SIG-M5 treated with dmso at 0.1 percent for 504 hours (cell line): ENCODE measurements at regions not wholly inside any gene's neighbourhood (a gene's known extent, or its start where the extent isn't known, plus 50 kb on each side); places are given as distances from the start of the nearest gene placed in this dataset.
A peak's percentile ranks its signal among the peaks of the same experiment; 100 is the strongest.
"Not testable (repeated sequence)": the region's sequence is repeated elsewhere in the genome, so short reads cannot be mapped to it uniquely, and the experiment has no call there.

Experiments
- DNase-seq: peaks from one replicate; lab custom pipeline; 2025; ENCODE audit not compliant: unreplicated experiment; lab: John Stamatoyannopoulos, UW

DNA sequence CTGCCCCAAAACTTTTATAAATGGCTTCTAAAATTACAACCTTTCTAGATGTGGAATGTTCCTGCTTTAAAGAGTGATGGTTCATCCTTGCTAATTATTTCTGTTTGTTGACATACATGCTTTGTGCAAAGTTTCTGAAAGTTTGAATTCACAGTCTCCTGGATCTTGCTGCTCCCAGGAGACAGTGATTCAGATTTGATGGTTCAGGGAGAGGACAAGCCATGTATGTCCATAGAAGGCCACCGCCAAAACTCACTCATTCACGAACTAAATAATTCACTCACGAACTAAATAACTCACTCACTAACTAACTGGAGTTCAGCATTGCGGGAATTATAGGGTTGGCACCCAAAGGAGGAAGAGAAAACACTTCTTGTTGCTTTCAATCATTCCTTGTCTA, 416.5 kb upstream of the ZEB2 start:
- DNase-seq: no peak

DNA sequence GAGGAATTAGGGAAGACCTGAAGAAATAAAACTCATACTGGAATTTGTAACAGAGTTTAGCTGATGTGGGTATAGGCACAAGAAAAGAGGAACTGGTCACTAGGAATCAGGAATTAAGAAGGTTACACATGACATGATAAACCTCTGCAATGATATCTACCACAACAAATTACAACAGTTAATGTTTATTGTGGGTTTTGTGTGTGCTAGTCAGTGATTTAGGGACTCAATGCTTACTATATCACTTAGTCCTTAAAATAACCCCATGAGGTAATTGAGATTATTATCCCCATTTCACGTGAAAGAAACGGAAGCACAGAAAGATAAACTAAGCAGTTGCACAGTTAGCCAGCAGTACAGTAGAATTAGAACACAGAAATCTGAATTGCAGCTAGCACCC, 415.8 kb upstream of the ZEB2 start:
- peak; percentile 63 for DNase-seq

GRCh38 chr2:144935191-144935590, 415.3 kb upstream of the ZEB2 start:
- no peak for DNase-seq

DNA sequence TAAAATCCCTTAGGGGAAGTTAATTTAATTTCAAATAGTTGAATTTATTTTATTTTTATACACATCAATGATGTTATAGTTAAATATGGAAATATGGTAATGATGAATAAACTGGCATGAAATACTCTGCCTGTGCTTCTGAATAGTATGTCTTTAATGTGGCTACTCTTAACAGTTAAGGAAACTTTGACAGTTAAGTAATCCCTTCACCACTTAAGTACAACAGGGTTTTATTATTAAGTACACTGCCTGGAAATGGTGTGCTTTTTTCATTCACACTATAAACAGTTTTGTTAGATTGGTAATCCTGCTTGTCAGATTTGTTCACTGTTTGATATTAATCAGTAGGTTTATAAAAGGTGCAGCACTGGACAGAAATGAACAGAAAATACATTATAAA, 412.0 kb upstream of the ZEB2 start:
- DNase-seq: no peak

DNA sequence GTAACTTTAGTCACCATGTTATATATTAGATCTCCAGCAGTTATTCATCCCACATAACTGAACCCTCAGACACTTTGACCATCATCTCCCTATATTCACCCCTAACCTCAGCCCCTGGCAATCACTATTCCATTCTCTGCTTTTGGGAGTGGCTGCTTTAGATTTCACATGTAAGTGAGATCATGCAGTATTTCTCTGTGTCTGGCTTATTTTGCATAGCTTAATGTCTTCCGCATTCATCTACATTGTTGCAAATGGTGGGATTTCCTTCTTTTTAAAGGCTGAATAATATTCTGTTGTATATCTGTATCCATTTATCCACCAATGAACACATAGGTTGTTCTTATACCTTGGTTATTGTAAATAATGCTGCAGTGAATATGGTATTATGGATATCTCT, 411.6 kb upstream of the ZEB2 start:
- DNase-seq: no peak

- DNase-seq: no peak
These were observed 407.5 kb upstream of the ZEB2 start for GRCh38 chr2:144927429-144927828.

DNA sequence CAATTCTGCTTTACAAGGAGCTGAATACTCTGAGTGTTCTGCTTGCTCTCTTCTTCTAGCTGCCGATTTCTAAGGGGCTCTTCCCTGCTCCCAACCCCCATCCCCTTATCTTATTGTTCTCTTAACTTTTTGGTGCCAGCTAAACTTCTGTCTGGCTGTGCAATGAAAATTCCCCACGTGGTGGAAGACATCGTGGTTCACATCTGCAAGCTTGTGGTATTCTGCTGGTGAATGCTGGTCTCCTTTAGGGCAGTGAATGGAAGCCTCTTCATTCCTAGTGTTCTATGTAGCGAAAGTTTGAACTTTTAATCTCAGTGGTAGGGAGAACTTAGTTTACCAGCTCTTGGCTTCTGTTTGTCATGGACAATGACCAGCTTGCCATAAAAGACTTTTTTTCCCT, 406.0 kb upstream of the ZEB2 start:
- DNase-seq: no peak

GRCh38 chr2:144924827-144925226, 404.9 kb upstream of the ZEB2 start:
- no peak for DNase-seq

DNA sequence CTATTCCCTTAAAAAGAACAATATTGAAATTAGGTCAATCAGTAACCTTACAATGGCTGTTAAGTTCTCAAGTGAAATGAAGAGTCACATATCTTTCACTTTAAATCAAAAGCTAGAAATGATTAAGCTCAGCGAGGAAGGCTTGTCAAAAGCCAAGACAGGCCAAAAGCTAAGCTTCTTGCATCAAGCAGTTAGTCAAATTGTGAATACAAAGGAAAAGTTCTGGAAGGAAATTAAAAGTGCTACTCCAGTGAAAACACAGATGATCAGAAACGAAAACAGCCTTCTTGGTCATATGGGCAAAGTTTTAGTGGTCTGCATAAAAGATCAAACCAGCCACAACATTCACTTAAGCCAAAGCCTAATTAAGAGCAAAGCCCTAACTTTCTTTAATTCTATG, 402.6 kb upstream of the ZEB2 start:
- DNase-seq: no peak

DNA sequence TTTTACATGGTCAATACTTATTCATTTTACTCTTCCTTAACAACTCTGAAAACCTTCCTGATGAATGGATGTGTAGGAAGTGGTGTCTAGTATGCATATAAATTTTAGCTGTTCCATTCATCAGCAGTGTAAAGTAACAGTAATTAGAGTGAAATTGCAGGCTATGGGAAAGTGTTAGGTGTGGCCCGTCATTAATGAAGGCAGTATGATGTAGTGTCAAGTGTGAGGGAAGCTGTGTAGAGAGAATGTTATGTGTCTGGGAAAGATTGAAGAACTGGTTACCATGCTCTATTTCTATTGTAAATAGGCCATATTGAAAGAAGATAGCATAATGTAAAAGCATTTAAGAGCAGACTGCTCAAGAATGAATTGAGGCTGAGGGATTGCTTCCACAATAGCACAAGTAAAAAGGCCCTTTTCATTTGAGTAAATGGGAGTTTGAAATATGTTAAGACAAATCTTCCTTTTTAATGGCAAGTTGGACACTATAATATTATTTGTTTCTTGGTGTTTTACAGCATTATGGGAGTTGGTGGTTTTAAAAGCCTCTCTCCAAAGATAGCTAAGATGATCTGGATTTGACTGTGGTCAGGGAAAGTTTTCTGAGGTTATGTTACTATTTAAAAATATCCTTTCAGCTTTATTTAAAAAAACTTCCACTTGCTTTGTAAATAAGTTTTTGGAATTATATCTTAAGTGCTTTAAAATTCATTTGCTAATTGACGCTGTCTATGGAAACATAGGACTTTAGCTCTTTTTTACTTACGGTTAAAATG, 401.0 kb upstream of the ZEB2 start:
- DNase-seq: no peak

DNA sequence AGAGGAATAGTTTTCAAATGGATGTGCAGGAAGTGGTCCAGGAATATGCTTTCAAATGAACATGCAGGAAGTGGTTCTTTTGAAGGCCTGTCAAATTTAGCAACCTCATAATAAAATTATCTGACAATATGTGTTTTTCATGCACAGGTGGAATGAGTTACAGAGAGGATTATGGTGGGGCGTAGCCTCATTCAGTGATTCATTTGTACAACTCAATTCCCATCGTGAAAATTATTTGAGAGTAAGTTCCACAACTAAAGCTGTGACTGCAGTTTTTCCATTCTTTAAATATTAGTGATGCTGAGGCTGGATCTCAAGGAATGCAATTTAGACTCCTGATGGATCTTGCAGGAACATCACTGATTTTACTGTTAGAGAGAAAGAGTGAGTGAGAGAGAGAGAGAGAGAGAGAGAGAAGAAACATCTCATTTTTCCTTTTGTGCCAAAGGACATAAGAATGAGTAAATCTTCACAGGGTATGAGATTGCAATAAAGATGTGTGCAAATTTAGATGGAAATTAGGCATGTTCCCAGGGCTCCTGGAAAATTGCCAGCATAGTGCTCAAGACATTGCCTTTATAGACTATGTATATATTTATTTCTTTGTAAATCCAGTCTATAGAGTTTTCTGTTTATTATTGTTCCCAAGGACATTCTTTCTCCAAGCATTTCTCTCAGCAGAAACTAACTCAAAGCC, 394.9 kb upstream of the ZEB2 start:
- no peak for DNase-seq

DNA sequence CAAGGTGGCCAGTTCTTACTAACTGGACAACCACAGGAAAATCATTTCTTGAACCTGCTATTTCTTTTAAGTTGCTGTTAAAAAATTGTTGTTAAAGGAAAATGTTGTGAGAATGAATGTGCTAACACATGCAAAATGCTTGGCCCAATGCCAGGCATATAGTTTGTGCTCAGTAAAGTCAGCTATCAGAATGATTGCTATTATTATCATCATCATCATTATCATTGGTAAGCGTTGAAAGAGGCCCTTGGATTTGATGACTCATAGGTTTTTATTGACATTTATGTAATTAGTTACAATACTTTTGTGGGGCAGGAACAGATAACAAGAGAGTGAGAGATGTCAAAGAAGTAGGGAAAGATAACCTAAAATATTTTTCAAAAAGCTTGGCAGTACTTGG, 394.2 kb upstream of the ZEB2 start:
- DNase-seq: no peak

DNA sequence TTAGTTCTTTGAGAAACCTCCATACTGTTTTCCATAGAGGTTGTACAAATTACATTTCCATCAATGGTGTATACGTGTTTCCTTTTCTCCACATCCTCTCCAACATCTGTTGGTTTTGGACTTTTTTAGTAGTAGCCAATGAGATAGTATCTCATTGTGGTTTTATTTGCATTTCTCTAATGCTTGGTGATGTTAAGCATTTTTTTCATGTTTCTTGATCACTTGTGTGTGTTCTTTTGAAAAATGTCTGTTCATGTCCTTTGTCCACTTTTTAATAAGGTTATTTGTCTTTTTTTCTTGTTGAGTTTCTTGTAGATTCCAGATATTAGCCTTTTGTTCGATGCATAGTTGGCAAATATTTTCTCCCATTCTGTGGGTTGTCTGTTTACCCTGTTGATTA, 392.3 kb upstream of the ZEB2 start:
- DNase-seq: no peak

- DNase-seq: no peak
These were observed 386.0 kb upstream of the ZEB2 start for GRCh38 chr2:144905956-144906355.

DNA sequence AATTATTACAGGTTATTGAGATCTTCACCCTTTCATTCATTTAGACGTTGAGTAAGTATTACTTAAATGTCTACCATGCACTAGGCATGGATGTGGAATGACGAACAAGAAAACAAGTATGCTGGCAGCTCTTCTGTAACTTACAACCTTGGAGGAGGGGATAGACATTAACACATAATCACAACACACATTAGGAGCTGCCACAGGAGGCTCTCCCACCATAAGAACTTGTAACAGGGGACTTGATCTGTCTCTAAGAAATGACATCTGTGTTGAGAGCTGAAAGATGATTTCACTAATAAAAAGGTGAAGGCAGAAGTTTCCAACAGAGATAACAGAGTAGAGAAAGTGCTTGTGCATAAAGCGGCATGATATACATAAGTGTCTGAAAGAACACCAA, 384.7 kb upstream of the ZEB2 start:
- no peak for DNase-seq

DNA sequence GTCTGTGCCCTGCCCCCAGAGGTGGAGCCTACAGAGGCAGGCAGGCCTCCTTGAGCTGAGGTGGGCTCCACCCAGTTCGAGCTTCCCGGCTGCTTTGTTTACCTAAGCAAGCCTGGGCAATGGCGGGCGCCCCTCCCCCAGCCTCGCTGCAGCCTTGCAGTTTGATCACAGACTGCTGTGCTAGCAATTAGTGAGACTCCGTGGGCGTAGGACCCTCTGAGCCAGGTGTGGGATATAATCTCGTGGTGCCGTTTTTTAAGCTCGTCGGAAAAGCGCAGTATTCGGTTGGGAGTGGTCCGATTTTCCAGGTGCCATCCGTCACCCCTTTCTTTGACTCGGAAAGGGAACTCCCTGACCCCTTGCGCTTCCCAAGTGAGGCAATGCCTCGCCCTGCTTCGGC, 383.1 kb upstream of the ZEB2 start:
- DNase-seq: not testable (repeated sequence)

- not testable (repeated sequence) for DNase-seq
These were observed 381.5 kb upstream of the ZEB2 start for GRCh38 chr2:144901386-144901785.

DNA sequence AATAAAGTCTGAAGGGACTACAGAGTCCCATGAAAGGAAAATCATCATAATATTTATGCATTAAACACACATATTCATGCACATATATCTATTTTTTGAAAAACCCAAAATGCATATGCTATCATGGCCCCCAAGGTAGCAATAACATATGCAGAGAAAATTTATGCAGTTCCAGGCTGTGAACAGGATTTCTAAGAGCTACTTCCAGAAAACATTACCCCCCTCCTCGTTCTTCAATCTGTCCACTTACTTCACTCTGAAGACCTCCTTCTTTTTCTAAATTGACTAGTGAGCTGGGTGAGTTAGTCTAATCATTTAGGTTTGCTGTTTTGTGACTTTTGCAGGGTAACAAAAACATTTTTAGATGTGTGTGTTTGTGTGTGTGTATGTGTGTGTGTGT, 376.4 kb upstream of the ZEB2 start:
- no peak for DNase-seq

DNA sequence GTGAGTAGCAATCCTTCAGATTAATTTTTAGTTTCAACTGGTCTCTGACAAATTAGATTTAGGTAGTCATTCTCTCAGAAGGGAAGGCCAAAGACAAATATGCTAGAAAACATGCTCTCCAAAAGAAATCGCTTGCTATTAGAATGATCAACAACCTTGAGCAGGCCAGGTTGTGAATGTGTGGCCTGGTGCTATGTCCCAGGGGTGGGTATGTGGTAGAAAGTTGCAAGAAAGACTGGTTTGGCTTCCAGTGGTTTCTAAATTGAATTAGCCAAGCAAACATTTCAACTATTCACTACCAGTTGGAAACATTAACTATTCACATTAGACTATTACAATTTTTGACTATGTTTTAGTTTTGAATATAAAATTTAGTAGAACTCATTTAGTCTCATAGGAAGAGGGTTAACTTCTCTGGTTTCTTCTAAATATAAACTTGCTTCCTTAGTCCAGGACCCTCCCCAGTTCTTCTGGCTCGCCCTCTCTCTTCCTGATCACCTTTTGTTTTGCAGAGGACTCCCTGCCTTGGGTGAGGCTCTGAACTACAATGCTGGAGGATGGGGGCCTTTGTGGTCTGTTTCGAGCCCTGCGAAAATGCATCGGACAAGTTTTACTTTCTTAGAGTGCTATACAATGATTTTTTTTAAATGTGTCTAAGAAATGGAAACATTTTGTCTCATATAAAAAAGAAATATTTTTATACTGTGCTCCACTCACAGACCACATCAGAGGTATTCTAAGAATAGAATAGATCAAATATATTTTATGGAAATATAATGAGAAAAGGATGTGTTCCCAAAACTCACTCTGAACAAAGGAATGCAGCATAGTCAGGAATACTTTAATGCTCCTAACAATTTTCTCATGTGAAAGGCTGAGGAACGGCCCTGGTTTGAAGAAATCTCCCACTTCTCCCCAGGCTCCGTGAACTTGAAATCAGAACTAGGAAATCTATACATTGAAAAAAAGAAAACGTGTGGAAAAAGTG, 375.0 kb upstream of the ZEB2 start:
- DNase-seq: no peak

GRCh38 chr2:144893464-144893863, 373.5 kb upstream of the ZEB2 start:
- no peak for DNase-seq

GRCh38 chr2:144890828-144891227, 370.9 kb upstream of the ZEB2 start:
- DNase-seq: peak; percentile 40

DNA sequence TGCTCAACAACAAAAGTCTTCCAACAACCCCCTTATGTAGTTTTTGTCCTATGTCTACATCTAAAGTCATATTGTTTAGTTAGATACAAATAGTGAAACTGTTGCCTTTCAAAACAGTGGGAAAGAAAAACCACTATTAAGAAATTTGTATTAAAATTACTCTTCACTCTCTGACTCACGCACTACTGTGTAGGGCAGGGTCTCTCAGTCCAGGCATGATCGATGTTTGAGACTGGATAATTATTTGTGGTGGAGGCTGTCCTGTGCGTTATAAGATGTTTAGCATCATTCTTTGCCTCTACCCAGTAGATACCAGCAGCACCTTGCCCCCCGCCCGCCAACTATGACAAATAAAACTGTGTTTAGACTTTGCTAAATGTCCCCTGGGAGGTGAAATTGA, 369.4 kb upstream of the ZEB2 start:
- DNase-seq: no peak
